ENCODE measurements at regions not wholly inside any gene's neighbourhood (a gene's known extent, or its start where the extent isn't known, plus 50 kb on each side); places are given as distances from the start of the nearest gene placed in this dataset.
"Not testable (repeated sequence)": the region's sequence is repeated elsewhere in the genome, so short reads cannot be mapped to it uniquely, and the experiment has no call there.

DNA sequence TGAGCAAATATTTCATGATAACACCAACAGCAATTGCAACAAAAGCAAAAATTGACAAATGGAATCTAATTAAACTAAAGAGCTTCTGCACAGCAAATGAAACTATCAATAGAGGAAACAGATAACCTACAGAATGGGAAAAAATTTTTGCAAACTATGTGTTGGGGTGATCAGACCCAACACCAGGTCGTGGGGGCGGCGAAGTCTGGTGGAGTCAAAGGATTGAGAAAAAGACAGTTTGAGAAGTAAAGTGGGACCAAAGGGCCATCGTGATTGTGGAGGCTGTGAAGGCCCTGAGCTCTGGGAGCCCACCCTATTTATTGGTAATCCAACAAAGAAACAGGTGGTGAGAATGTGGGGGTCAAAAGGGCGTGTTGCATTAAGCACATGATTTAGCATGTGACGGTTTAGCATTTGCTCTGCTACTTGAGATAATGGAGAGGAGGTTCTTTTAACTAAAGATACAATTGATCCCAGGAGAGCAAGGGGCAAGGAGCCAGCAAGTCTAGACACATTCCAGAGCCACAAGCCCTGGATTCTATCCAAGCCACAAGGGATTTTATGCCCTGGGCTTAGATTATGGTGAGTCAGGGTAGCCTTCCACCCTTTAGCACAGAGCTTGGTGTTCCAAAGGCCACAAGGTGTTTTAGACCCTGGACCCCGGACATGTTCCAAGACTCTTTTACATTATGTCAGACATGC is 65.5 kb upstream of the VLDLR start:
- not testable (repeated sequence) for ATAC-seq; H3K4me3 Mint-ChIP-seq; H3K4me1 ChIP-seq (ENCODE audit: insufficient read depth); H4K20me1 ChIP-seq (replicated peaks; ENCODE audit: insufficient read depth); H3K4me1 Mint-ChIP-seq; H3K27ac Mint-ChIP-seq; H3F3A ChIP-seq (replicated peaks; ENCODE audit: low read depth); H3K36me3 ChIP-seq (ENCODE audit: insufficient read depth); H3K27me3 Mint-ChIP-seq (ENCODE audit: insufficient read depth, low read depth, poor library complexity); H3K27me3 ChIP-seq (ENCODE audit: insufficient read depth); H3K4me2 ChIP-seq; H3K27ac ChIP-seq (ENCODE audit: low read depth); H3K79me2 ChIP-seq (replicated peaks; ENCODE audit: insufficient read depth); H3K4me3 ChIP-seq; DNase-seq (ENCODE audit: low spot score); H2AFZ ChIP-seq; H3K9me3 Mint-ChIP-seq; H3K9me2 ChIP-seq (ENCODE audit: insufficient read depth)
- H3K36me3 Mint-ChIP-seq (ENCODE audit: low read depth): peaks cover 19% of the 10 kb centered on the region

DNA sequence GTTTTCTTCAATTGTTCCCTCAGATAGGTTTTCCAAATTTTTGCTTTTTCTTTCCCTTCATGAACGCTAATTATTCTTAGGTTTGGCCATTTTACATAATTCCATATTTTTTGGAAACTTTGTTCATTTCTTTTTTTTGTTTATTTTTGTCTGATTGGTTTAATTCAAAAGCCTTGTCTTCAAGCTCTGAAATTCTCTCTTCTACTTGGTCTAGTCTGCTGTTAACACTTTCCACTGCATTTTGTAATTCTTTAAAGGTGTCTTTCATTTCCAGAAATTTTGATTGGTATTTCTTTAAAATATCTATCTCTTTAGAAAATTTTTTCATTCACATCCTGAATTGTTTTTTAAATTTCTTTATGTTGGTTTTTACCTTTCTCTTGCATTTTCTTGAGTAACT is 63.9 kb upstream of the VLDLR start:
- Histone ChIP-seq H3K36me3 (ENCODE audit: insufficient read depth) (no peaks in the 10 kb centered on the region), H3K4me2 (no peak overlapping the region), H4K20me1 (replicated peaks; ENCODE audit: insufficient read depth) (no peaks in the 10 kb centered on the region), H2AFZ (no peak overlapping the region), H3K27me3 (ENCODE audit: insufficient read depth) (no peaks in the 10 kb centered on the region), H3K27ac (ENCODE audit: low read depth) (no peak overlapping the region), H3F3A (replicated peaks; ENCODE audit: low read depth) (no peaks in the 10 kb centered on the region), H3K4me1 (ENCODE audit: insufficient read depth) (no peaks in the 10 kb centered on the region), H3K9me2 (ENCODE audit: insufficient read depth) (no peaks in the 10 kb centered on the region; the same call in 1 of the 2 replicates), H3K79me2 (replicated peaks; ENCODE audit: insufficient read depth) (peaks cover 5% of the 10 kb centered on the region; the same call in 1 of the 2 replicates), H3K4me3 (no peak overlapping the region)
- Mint-ChIP-seq H3K4me3 (no peak overlapping the region), H3K27me3 (ENCODE audit: insufficient read depth, low read depth, poor library complexity) (peaks cover 9% of the 10 kb centered on the region), H3K27ac (no peak overlapping the region), H3K9me3 (peaks cover 10% of the 10 kb centered on the region), H3K36me3 (ENCODE audit: low read depth) (peaks cover 21% of the 10 kb centered on the region), H3K4me1 (peaks cover 3% of the 10 kb centered on the region)
- TF ChIP-seq NANOG (IDR thresholded peaks at IDR 0.05; ENCODE audit: borderline replicate concordance) (no peak), JUNB (IDR thresholded peaks at IDR 0.05; ENCODE audit: unreplicated experiment) (no peak), ZNF331 (CRISPR knock-in tag; IDR thresholded peaks at IDR 0.05; ENCODE audit: low read depth) (no peak)
- TF ChIP-seq, protein P1, sequence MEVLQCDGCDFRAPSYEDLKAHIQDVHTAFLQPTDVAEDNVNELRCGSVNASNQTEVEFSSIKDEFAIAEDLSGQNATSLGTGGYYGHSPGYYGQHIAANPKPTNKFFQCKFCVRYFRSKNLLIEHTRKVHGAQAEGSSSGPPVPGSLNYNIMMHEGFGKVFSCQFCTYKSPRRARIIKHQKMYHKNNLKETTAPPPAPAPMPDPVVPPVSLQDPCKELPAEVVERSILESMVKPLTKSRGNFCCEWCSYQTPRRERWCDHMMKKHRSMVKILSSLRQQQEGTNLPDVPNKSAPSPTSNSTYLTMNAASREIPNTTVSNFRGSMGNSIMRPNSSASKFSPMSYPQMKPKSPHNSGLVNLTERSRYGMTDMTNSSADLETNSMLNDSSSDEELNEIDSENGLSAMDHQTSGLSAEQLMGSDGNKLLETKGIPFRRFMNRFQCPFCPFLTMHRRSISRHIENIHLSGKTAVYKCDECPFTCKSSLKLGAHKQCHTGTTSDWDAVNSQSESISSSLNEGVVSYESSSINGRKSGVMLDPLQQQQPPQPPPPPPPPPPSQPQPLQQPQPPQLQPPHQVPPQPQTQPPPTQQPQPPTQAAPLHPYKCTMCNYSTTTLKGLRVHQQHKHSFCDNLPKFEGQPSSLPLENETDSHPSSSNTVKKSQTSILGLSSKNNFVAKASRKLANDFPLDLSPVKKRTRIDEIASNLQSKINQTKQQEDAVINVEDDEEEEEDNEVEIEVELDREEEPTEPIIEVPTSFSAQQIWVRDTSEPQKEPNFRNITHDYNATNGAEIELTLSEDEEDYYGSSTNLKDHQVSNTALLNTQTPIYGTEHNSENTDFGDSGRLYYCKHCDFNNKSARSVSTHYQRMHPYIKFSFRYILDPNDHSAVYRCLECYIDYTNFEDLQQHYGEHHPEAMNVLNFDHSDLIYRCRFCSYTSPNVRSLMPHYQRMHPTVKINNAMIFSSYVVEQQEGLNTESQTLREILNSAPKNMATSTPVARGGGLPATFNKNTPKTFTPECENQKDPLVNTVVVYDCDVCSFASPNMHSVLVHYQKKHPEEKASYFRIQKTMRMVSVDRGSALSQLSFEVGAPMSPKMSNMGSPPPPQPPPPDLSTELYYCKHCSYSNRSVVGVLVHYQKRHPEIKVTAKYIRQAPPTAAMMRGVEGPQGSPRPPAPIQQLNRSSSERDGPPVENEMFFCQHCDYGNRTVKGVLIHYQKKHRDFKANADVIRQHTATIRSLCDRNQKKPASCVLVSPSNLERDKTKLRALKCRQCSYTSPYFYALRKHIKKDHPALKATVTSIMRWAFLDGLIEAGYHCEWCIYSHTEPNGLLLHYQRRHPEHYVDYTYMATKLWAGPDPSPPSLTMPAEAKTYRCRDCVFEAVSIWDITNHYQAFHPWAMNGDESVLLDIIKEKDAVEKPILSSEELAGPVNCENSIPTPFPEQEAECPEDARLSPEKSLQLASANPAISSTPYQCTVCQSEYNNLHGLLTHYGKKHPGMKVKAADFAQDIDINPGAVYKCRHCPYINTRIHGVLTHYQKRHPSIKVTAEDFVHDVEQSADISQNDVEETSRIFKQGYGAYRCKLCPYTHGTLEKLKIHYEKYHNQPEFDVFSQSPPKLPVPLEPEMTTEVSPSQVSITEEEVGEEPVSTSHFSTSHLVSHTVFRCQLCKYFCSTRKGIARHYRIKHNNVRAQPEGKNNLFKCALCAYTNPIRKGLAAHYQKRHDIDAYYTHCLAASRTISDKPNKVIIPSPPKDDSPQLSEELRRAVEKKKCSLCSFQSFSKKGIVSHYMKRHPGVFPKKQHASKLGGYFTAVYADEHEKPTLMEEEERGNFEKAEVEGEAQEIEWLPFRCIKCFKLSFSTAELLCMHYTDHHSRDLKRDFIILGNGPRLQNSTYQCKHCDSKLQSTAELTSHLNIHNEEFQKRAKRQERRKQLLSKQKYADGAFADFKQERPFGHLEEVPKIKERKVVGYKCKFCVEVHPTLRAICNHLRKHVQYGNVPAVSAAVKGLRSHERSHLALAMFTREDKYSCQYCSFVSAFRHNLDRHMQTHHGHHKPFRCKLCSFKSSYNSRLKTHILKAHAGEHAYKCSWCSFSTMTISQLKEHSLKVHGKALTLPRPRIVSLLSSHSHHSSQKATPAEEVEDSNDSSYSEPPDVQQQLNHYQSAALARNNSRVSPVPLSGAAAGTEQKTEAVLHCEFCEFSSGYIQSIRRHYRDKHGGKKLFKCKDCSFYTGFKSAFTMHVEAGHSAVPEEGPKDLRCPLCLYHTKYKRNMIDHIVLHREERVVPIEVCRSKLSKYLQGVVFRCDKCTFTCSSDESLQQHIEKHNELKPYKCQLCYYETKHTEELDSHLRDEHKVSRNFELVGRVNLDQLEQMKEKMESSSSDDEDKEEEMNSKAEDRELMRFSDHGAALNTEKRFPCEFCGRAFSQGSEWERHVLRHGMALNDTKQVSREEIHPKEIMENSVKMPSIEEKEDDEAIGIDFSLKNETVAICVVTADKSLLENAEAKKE (CRISPR knock-in tag; IDR thresholded peaks at IDR 0.05): no peak
- ATAC-seq (no peak), DNase-seq (ENCODE audit: low spot score) (no peak)
